Neural cell (in vitro differentiated cells): ENCODE measurements at regions not wholly inside any gene's neighbourhood (a gene's known extent, or its start where the extent isn't known, plus 50 kb on each side); places are given as distances from the start of the nearest gene placed in this dataset.

Source experiments
- EP300 ChIP-seq: fragments of 450-650 bp; conservative IDR thresholded peaks from 2 replicates; pipeline ENCODE4 v1.6.1; 2014; ENCODE audit warnings: antibody characterized with exemption, mild to moderate bottlenecking, moderate library complexity; ENCODE audit not compliant: poor library complexity, severe bottlenecking
- EZH2 ChIP-seq: fragments of 200-600, 300-800 bp; shearing (Covaris generic), sonication (generic); IDR thresholded peaks from 2 replicates; pipeline ENCODE4 v1.6.1; 2014; ENCODE audit warnings: antibody characterized with exemption, low read length, borderline replicate concordance, mild to moderate bottlenecking; ENCODE audit not compliant: insufficient read depth, poor library complexity, severe bottlenecking
- TF ChIP-seq, protein P1 (sequence below): fragments of 450-650 bp; IDR thresholded peaks from 2 replicates; pipeline ENCODE4 v1.5.1; 2014; ENCODE audit warnings: antibody characterized with exemption, mild to moderate bottlenecking, moderate library complexity; ENCODE audit not compliant: poor library complexity, severe bottlenecking

GRCh38 chr4:188704288-188704687, 565.0 kb downstream of the TRIML1 start:
- TF ChIP-seq, protein P1, sequence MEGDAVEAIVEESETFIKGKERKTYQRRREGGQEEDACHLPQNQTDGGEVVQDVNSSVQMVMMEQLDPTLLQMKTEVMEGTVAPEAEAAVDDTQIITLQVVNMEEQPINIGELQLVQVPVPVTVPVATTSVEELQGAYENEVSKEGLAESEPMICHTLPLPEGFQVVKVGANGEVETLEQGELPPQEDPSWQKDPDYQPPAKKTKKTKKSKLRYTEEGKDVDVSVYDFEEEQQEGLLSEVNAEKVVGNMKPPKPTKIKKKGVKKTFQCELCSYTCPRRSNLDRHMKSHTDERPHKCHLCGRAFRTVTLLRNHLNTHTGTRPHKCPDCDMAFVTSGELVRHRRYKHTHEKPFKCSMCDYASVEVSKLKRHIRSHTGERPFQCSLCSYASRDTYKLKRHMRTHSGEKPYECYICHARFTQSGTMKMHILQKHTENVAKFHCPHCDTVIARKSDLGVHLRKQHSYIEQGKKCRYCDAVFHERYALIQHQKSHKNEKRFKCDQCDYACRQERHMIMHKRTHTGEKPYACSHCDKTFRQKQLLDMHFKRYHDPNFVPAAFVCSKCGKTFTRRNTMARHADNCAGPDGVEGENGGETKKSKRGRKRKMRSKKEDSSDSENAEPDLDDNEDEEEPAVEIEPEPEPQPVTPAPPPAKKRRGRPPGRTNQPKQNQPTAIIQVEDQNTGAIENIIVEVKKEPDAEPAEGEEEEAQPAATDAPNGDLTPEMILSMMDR, result no peak
- TF ChIP-seq EZH2 (no peak), EP300 (no peak)
